Neural cell (in vitro differentiated cells): ENCODE measurements at regions not wholly inside any gene's neighbourhood (a gene's known extent, or its start where the extent isn't known, plus 50 kb on each side); places are given as distances from the start of the nearest gene placed in this dataset.

Experiments used
- H2AFZ ChIP-seq: fragments of 200-600, 300-800 bp; sonication (generic), shearing (Covaris generic); 2 replicates; pipeline ENCODE4 v1.6.0; 2014; ENCODE audit warnings: low read depth, mild to moderate bottlenecking, antibody characterized with exemption, low read length, moderate library complexity
- H3F3A ChIP-seq: fragments of 200-600 bp; shearing (Covaris generic); 2 replicates; pipeline ENCODE4 v1.6.1; 2016; ENCODE audit warnings: mild to moderate bottlenecking, moderate library complexity, mixed read lengths, antibody characterized with exemption, low read length; ENCODE audit not compliant: insufficient read depth, poor library complexity, severe bottlenecking
- H3K27ac ChIP-seq: fragments of 200-600, 300-800 bp; sonication (generic), shearing (Covaris generic); 2 replicates; pipeline ENCODE4 v1.5.1; 2014; ENCODE audit warnings: mild to moderate bottlenecking, low read length, moderate library complexity
- H3K27me3 ChIP-seq: fragments of 300-800, 200-600 bp; sonication (generic), shearing (Covaris generic); 2 replicates; pipeline ENCODE4 v1.6.0; 2014; ENCODE audit warnings: mild to moderate bottlenecking, low read depth, low read length, moderate library complexity; ENCODE audit not compliant: insufficient read depth
- H3K36me3 ChIP-seq: fragments of 300-800, 200-600 bp; sonication (generic), shearing (Covaris generic); 2 replicates; pipeline ENCODE4 v1.5.1; 2014; ENCODE audit warnings: mild to moderate bottlenecking, antibody characterized with exemption, low read length, moderate library complexity; ENCODE audit not compliant: insufficient read depth
- H3K4me2 ChIP-seq: fragments of 300-800, 200-600 bp; sonication (generic), shearing (Covaris generic); 2 replicates; pipeline ENCODE4 v1.6.0; 2014; ENCODE audit warnings: mild to moderate bottlenecking, low read length
- H3K4me3 ChIP-seq: fragments of 300-800, 200-600 bp; sonication (generic), shearing (Covaris generic); 2 replicates; pipeline ENCODE4 v1.5.1; 2014; ENCODE audit warnings: mild to moderate bottlenecking, low read length, moderate library complexity
- H3K79me2 ChIP-seq: fragments of 200-600 bp; shearing (Covaris generic); replicated peaks from 2 replicates; pipeline ENCODE4 v1.6.0; 2014; ENCODE audit warnings: mild to moderate bottlenecking, low read length, moderate library complexity; ENCODE audit not compliant: insufficient read depth
- H3K9ac ChIP-seq: fragments of 300-800, 200-600 bp; sonication (generic), shearing (Covaris generic); 2 replicates; pipeline ENCODE4 v1.6.1; 2016; ENCODE audit warnings: mild to moderate bottlenecking, low read length, mixed read lengths
- H3K9me2 ChIP-seq: fragments of 200-600 bp; shearing (Covaris generic); 2 replicates; pipeline ENCODE4 v1.6.1; 2016; ENCODE audit warnings: mild to moderate bottlenecking, low read length, mixed read lengths; ENCODE audit not compliant: insufficient read depth
- H3K9me3 ChIP-seq: fragments of 200-600, 300-800 bp; sonication (generic), shearing (Covaris generic); 2 replicates; pipeline ENCODE4 v1.6.1; 2016; ENCODE audit warnings: mild to moderate bottlenecking, mixed run types, low read length, moderate library complexity, mixed read lengths
- H4K20me1 ChIP-seq: fragments of 200-600 bp; shearing (Covaris generic); 2 replicates; pipeline ENCODE4 v1.6.1; 2016; ENCODE audit warnings: mild to moderate bottlenecking, mixed run types; ENCODE audit not compliant: insufficient read depth
- CTCF ChIP-seq: fragments of 450-650 bp; IDR thresholded peaks from 2 replicates; pipeline ENCODE4 v1.5.1; 2014; ENCODE audit warnings: antibody characterized with exemption, mild to moderate bottlenecking, moderate library complexity; ENCODE audit not compliant: poor library complexity, severe bottlenecking
- EP300 ChIP-seq: fragments of 450-650 bp; conservative IDR thresholded peaks from 2 replicates; pipeline ENCODE4 v1.6.1; 2014; ENCODE audit warnings: antibody characterized with exemption, mild to moderate bottlenecking, moderate library complexity; ENCODE audit not compliant: poor library complexity, severe bottlenecking
- EZH2 ChIP-seq: fragments of 200-600, 300-800 bp; shearing (Covaris generic), sonication (generic); IDR thresholded peaks from 2 replicates; pipeline ENCODE4 v1.6.1; 2014; ENCODE audit warnings: antibody characterized with exemption, low read length, borderline replicate concordance, mild to moderate bottlenecking; ENCODE audit not compliant: insufficient read depth, poor library complexity, severe bottlenecking
- MXI1 ChIP-seq: fragments of 450-650 bp; conservative IDR thresholded peaks from 2 replicates; pipeline ENCODE4 v1.6.1; 2014; ENCODE audit warnings: antibody characterized with exemption, mild to moderate bottlenecking; ENCODE audit not compliant: poor library complexity, severe bottlenecking
- POLR2AphosphoS5 ChIP-seq: IDR thresholded peaks from 2 replicates; pipeline ENCODE4 v1.6.1; 2012
- RAD21 ChIP-seq: fragments of 450-650 bp; conservative IDR thresholded peaks from 2 replicates; pipeline ENCODE4 v1.6.1; 2014; ENCODE audit warnings: antibody characterized with exemption, mild to moderate bottlenecking, moderate library complexity
- REST ChIP-seq: IDR thresholded peaks from 2 replicates; pipeline ENCODE4 v1.6.1; 2012; ENCODE audit warnings: borderline replicate concordance
- SMC3 ChIP-seq: fragments of 450-650 bp; conservative IDR thresholded peaks from 2 replicates; pipeline ENCODE4 v1.6.1; 2014; ENCODE audit warnings: antibody characterized with exemption, mild to moderate bottlenecking, moderate library complexity; ENCODE audit not compliant: poor library complexity
- TAF1 ChIP-seq: IDR thresholded peaks from 2 replicates; pipeline ENCODE4 v1.6.1; 2012; ENCODE audit warnings: low read depth

- Histone ChIP-seq H3K9ac (no peak overlapping the region), H3K27ac (no peak overlapping the region), H3K4me2 (no peak overlapping the region), H3K79me2 (no peaks in the 10 kb centered on the region), H2AFZ (no peak overlapping the region), H3K9me2 (no peaks in the 10 kb centered on the region), H3F3A (no peaks in the 10 kb centered on the region), H3K9me3 (no peaks in the 10 kb centered on the region), H3K36me3 (no peaks in the 10 kb centered on the region), H3K4me3 (no peak overlapping the region), H4K20me1 (no peaks in the 10 kb centered on the region), H3K27me3 (no peaks in the 10 kb centered on the region)
- TF ChIP-seq TAF1 (no peak), MXI1 (no peak), EZH2 (no peak), CTCF (no peak), POLR2AphosphoS5 (no peak), REST (no peak), EP300 (no peak), SMC3 (no peak), RAD21 (no peak)
Observed at GRCh38 chr9:14435871-14436270, 121.9 kb upstream of the NFIB start.

GRCh38 chr9:14434971-14435718 lies 121.2 kb upstream of the NFIB start:
- no peaks in the 10 kb centered on the region for H3K27me3 ChIP-seq
- H3K4me2 ChIP-seq, result no peak overlapping the region
- no peaks in the 10 kb centered on the region for H3K79me2 ChIP-seq
- no peaks in the 10 kb centered on the region for H3F3A ChIP-seq
- H2AFZ ChIP-seq, result no peak overlapping the region
- H3K27ac ChIP-seq, result no peak overlapping the region
- H4K20me1 ChIP-seq, result no peaks in the 10 kb centered on the region
- TF ChIP-seq POLR2AphosphoS5 (no peak), REST (no peak), SMC3 (no peak), CTCF (no peak), TAF1 (no peak), RAD21 (no peak), EZH2 (no peak), MXI1 (no peak), EP300 (no peak)
- no peak overlapping the region for H3K4me3 ChIP-seq
- H3K36me3 ChIP-seq, result no peaks in the 10 kb centered on the region
- no peaks in the 10 kb centered on the region for H3K9me3 ChIP-seq
- H3K9me2 ChIP-seq, result no peaks in the 10 kb centered on the region
- no peak overlapping the region for H3K9ac ChIP-seq
